K562 (cell line): ENCODE measurements at regions not wholly inside any gene's neighbourhood (a gene's known extent, or its start where the extent isn't known, plus 50 kb on each side); places are given as distances from the start of the nearest gene placed in this dataset.

ENCODE experiments used
- ATAC-seq: fragments of 200-7000 bp; cut with Tn5 transposase; 3 replicates; pipeline ENCODE4 v1.9.1; 2020; ENCODE audit warnings: moderate library complexity
- BruUV-seq: library from RNA; stranded (reverse); fragments of 400-500 nt; replicated peaks from 2 replicates; lab custom pipeline; 2021; lab: Mats Ljungman, UMichigan
- CTCF ChIA-PET: fragments of 300-600 bp; formaldehyde crosslinking; extraction: SDS; loops from one replicate; lab custom pipeline; 2021; ENCODE audit warnings: low intra/inter-chr PET ratio; lab: Yijun Ruan, JAX
- POLR2A ChIA-PET: fragments of 300-600, 350-650 bp; sonication (Branson Sonifier 250); formaldehyde crosslinking; extraction: SDS; loops from one replicate; lab custom pipeline; 2021; ENCODE audit warnings: antibody characterized with exemption, inconsistent platforms; lab: Yijun Ruan, JAX
- DNase-seq, 4 experiments: peaks; one replicate each; pipeline versions ENCODE4 v3.0.0 to v3.0.0-alpha.2; 2011 to 2018; ENCODE audit warnings: low spot score in 3 of 4, mixed read lengths in 3 of 4; ENCODE audit errors: extremely low read depth in 1 of 4
- FAIRE-seq: peaks from 2 replicates; lab custom pipeline; 2011; peaks lifted over from hg19 to GRCh38; lab: Jason Lieb, UNC
- H2AFZ ChIP-seq: 2 replicates; pipeline ENCODE4 v1.6.0; 2011; ENCODE audit warnings: low read depth, low read length, control low read depth, inconsistent platforms
- H3K27ac ChIP-seq: fragments of 200-600 bp; 3 replicates; pipeline ENCODE4 v1.8.0; 2011; ENCODE audit warnings: low read depth, mild to moderate bottlenecking, control low read depth, inconsistent platforms, low read length, moderate library complexity, mixed read lengths; ENCODE audit errors: extremely low read depth
- H3K27me3 ChIP-seq, 2 experiments: fragments of 300-600 bp in 1 of 2; 2 replicates in 1 of 2; 3 replicates in 1 of 2; pipeline versions ENCODE4 v1.6.0 to v1.8.0; 2011; ENCODE audit warnings: inconsistent platforms in 2 of 2, low read length in 2 of 2, mild to moderate bottlenecking in 1 of 2, mixed read lengths in 1 of 2, moderate library complexity in 1 of 2; ENCODE audit not compliant: control insufficient read depth in 2 of 2, insufficient read depth in 2 of 2
- H3K36me3 ChIP-seq: fragments of 300-600 bp; 3 replicates; pipeline ENCODE4 v1.8.0; 2011; ENCODE audit warnings: mild to moderate bottlenecking, low read length, inconsistent platforms; ENCODE audit not compliant: control insufficient read depth, insufficient read depth
- H3K4me1 ChIP-seq, 2 experiments: fragments of 200-600 bp in 1 of 2; replicated peaks in 1 of 2; 2 replicates in 1 of 2; 3 replicates in 1 of 2; pipeline versions ENCODE4 v1.5.1 to v1.8.0; 2011; ENCODE audit warnings: inconsistent platforms in 2 of 2, low read length in 2 of 2, mild to moderate bottlenecking in 1 of 2, mixed read lengths in 1 of 2, moderate library complexity in 1 of 2; ENCODE audit not compliant: control insufficient read depth in 2 of 2, insufficient read depth in 2 of 2
- H3K4me2 ChIP-seq: 2 replicates; pipeline ENCODE4 v1.6.1; 2011; ENCODE audit warnings: low read length, control low read depth, inconsistent platforms, mixed read lengths; ENCODE audit not compliant: insufficient read depth
- H3K4me3 ChIP-seq: fragments of 200-600 bp; sonication (generic), shearing (Covaris generic); 2 replicates; pipeline ENCODE4 v1.5.1; 2016; ENCODE audit warnings: control low read depth, inconsistent platforms
- H3K79me2 ChIP-seq: fragments of 200-600 bp; 3 replicates; pipeline ENCODE4 v1.8.0; 2011; ENCODE audit warnings: low read length, inconsistent platforms; ENCODE audit not compliant: control insufficient read depth, insufficient read depth
- H3K9ac ChIP-seq, 2 experiments: 2 replicates each; pipeline versions ENCODE4 v1.6.0 to v1.6.1; 2011; ENCODE audit warnings: low read depth in 2 of 2, low read length in 2 of 2, control low read depth in 1 of 2, inconsistent platforms in 1 of 2, mild to moderate bottlenecking in 1 of 2, mixed read lengths in 1 of 2; ENCODE audit not compliant: insufficient read depth in 1 of 2
- H3K9me1 ChIP-seq: one replicate; pipeline ENCODE4 v1.6.0; 2011; ENCODE audit warnings: inconsistent platforms, mild to moderate bottlenecking, low read length, moderate library complexity; ENCODE audit not compliant: control insufficient read depth, insufficient read depth
- H3K9me3 ChIP-seq: replicated peaks from 2 replicates; pipeline ENCODE4 v1.5.1; 2011; ENCODE audit warnings: low read depth, low read length, inconsistent platforms; ENCODE audit not compliant: control insufficient read depth, insufficient read depth
- H4K20me1 ChIP-seq: replicated peaks from 2 replicates; pipeline ENCODE4 v1.6.1; 2011; ENCODE audit warnings: low read length, inconsistent platforms, mixed read lengths; ENCODE audit not compliant: control insufficient read depth, insufficient read depth
- GTF2A2 ChIP-seq: IDR thresholded peaks from 2 replicates; pipeline ENCODE4 v1.6.1; 2016; ENCODE audit warnings: mild to moderate bottlenecking, missing genetic modification characterization, missing compliant biosample characterization
- NCOA4 ChIP-seq: fragments of 450-650 bp; IDR thresholded peaks from 2 replicates; pipeline ENCODE4 v1.6.1; 2018; ENCODE audit warnings: mild to moderate bottlenecking; ENCODE audit not compliant: partially characterized antibody
- ZKSCAN3 ChIP-seq: fragments of 250-450 bp; sonication (Bioruptor Pico); IDR thresholded peaks from 2 replicates; pipeline ENCODE4 v1.4.0; 2020
- WGBS: fragments of 100-300 bp; shearing (Covaris generic); methylation state at CpG from one replicate; pipeline ENCODE4 v1.1.6; 2016; ENCODE audit warnings: low coverage, mixed read lengths; ENCODE audit not compliant: insufficient coverage; ENCODE audit errors: missing lambda C conversion rate; 5-methylcytosine and 5-hydroxymethylcytosine counted together
- in situ Hi-C: fragments of 300-500 bp; cut with MboI; formaldehyde crosslinking; loops from 4 replicates; pipeline ENCODE4 v1.15.0; 2018; ENCODE audit warnings: inconsistent platforms, mixed read lengths
- intact Hi-C: fragments of 100-400 bp; cut with micrococcal nuclease; formaldehyde crosslinking; loops from 2 replicates; pipeline ENCODE4 v1.14.2; 2022
- TF ChIP-seq, protein P1 (sequence below): sonication (generic); formaldehyde crosslinking; IDR thresholded peaks from 2 replicates; pipeline ENCODE4 v1.8.1; 2023; ENCODE audit warnings: missing genetic modification reagents, mild to moderate bottlenecking, borderline replicate concordance
- TF ChIP-seq, protein P2 (sequence below), 2 experiments: fragments of 450-650 bp; IDR thresholded peaks; 2 replicates each; pipeline ENCODE4 v1.6.1; 2016; ENCODE audit warnings: mild to moderate bottlenecking in 2 of 2, borderline replicate concordance in 1 of 2, low read depth in 1 of 2, moderate library complexity in 1 of 2
- TF ChIP-seq, protein P3 (sequence below): IDR thresholded peaks from 2 replicates; pipeline ENCODE4 v1.6.1; 2011; ENCODE audit not compliant: insufficient read length; ENCODE audit errors: extremely low read depth

DNA sequence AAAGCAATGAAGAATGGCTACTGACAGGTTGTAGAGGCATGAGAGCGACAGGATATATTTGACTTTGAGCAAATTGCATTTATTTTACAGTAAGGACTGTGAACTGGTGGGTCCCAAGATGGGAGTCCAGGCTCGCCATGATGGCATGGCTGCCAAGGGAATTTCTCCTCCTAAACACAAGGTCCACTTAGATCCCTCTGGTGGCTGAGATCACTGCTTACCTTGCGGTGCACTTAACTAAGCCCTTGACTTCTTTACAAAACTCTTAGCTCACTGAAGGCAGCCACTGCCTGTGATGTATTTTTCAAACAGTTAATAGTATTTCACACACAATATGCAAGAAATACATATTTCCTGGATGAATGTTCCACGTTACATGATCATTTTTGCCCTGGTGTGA, 50.3 kb upstream of the SORBS2 start (continued):
- TF ChIP-seq, protein P1, sequence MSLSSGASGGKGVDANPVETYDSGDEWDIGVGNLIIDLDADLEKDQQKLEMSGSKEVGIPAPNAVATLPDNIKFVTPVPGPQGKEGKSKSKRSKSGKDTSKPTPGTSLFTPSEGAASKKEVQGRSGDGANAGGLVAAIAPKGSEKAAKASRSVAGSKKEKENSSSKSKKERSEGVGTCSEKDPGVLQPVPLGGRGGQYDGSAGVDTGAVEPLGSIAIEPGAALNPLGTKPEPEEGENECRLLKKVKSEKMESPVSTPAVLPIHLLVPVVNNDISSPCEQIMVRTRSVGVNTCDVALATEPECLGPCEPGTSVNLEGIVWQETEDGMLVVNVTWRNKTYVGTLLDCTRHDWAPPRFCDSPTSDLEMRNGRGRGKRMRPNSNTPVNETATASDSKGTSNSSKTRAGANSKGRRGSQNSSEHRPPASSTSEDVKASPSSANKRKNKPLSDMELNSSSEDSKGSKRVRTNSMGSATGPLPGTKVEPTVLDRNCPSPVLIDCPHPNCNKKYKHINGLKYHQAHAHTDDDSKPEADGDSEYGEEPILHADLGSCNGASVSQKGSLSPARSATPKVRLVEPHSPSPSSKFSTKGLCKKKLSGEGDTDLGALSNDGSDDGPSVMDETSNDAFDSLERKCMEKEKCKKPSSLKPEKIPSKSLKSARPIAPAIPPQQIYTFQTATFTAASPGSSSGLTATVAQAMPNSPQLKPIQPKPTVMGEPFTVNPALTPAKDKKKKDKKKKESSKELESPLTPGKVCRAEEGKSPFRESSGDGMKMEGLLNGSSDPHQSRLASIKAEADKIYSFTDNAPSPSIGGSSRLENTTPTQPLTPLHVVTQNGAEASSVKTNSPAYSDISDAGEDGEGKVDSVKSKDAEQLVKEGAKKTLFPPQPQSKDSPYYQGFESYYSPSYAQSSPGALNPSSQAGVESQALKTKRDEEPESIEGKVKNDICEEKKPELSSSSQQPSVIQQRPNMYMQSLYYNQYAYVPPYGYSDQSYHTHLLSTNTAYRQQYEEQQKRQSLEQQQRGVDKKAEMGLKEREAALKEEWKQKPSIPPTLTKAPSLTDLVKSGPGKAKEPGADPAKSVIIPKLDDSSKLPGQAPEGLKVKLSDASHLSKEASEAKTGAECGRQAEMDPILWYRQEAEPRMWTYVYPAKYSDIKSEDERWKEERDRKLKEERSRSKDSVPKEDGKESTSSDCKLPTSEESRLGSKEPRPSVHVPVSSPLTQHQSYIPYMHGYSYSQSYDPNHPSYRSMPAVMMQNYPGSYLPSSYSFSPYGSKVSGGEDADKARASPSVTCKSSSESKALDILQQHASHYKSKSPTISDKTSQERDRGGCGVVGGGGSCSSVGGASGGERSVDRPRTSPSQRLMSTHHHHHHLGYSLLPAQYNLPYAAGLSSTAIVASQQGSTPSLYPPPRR (CRISPR knock-in tag), result no peak

DNA sequence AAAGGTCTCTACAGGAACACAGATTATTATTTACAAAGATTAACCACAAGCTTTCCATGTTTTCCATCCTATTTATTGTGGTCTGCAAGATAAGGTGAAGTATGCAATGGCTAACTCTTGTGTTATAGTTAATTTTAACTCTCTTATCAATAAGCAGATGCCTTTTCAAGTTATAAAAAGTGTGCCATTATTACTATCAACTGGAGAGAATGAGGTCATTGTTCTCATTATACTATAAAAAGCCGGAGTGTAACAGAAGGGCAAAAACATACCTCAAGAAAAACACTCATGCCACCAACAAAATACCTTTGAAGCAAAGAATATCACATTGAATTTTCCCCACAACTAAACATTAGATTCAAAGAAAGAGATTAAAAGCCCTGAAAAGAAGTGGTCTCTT, 52.0 kb upstream of the SORBS2 start:
- no peaks in the 10 kb centered on the region for H3K79me2 ChIP-seq
- H3K9me3 ChIP-seq, result no peaks in the 10 kb centered on the region
- H2AFZ ChIP-seq, result no peak overlapping the region
- no peaks in the 10 kb centered on the region for H3K4me1 ChIP-seq
- no peaks in the 10 kb centered on the region for H3K9me1 ChIP-seq
- DNase-seq, result no peak
- no peak for ATAC-seq
- peaks cover 12 to 22% of the 10 kb centered on the region in 2 experiments for H3K27me3 ChIP-seq
- H4K20me1 ChIP-seq, result no peaks in the 10 kb centered on the region
- WGBS, result 0% methylated on average over 1 of the region's 1 CpG
- no peak for FAIRE-seq
- in situ Hi-C loops, result no loop called here
- no peak overlapping the region for H3K4me2 ChIP-seq
- H3K27ac ChIP-seq, result no peak overlapping the region
- CTCF ChIA-PET, result no interaction called here
- intact Hi-C loops, result no loop called here
- no peaks in the 10 kb centered on the region for H3K36me3 ChIP-seq
- H3K4me3 ChIP-seq, result no peak overlapping the region
- no TSS peak for BruUV-seq
- POLR2A ChIA-PET, result no interaction called here
- no peak overlapping the region for H3K9ac ChIP-seq
- TF ChIP-seq GTF2A2, result no peak
- TF ChIP-seq NCOA4, result no peak
- TF ChIP-seq, protein P2, sequence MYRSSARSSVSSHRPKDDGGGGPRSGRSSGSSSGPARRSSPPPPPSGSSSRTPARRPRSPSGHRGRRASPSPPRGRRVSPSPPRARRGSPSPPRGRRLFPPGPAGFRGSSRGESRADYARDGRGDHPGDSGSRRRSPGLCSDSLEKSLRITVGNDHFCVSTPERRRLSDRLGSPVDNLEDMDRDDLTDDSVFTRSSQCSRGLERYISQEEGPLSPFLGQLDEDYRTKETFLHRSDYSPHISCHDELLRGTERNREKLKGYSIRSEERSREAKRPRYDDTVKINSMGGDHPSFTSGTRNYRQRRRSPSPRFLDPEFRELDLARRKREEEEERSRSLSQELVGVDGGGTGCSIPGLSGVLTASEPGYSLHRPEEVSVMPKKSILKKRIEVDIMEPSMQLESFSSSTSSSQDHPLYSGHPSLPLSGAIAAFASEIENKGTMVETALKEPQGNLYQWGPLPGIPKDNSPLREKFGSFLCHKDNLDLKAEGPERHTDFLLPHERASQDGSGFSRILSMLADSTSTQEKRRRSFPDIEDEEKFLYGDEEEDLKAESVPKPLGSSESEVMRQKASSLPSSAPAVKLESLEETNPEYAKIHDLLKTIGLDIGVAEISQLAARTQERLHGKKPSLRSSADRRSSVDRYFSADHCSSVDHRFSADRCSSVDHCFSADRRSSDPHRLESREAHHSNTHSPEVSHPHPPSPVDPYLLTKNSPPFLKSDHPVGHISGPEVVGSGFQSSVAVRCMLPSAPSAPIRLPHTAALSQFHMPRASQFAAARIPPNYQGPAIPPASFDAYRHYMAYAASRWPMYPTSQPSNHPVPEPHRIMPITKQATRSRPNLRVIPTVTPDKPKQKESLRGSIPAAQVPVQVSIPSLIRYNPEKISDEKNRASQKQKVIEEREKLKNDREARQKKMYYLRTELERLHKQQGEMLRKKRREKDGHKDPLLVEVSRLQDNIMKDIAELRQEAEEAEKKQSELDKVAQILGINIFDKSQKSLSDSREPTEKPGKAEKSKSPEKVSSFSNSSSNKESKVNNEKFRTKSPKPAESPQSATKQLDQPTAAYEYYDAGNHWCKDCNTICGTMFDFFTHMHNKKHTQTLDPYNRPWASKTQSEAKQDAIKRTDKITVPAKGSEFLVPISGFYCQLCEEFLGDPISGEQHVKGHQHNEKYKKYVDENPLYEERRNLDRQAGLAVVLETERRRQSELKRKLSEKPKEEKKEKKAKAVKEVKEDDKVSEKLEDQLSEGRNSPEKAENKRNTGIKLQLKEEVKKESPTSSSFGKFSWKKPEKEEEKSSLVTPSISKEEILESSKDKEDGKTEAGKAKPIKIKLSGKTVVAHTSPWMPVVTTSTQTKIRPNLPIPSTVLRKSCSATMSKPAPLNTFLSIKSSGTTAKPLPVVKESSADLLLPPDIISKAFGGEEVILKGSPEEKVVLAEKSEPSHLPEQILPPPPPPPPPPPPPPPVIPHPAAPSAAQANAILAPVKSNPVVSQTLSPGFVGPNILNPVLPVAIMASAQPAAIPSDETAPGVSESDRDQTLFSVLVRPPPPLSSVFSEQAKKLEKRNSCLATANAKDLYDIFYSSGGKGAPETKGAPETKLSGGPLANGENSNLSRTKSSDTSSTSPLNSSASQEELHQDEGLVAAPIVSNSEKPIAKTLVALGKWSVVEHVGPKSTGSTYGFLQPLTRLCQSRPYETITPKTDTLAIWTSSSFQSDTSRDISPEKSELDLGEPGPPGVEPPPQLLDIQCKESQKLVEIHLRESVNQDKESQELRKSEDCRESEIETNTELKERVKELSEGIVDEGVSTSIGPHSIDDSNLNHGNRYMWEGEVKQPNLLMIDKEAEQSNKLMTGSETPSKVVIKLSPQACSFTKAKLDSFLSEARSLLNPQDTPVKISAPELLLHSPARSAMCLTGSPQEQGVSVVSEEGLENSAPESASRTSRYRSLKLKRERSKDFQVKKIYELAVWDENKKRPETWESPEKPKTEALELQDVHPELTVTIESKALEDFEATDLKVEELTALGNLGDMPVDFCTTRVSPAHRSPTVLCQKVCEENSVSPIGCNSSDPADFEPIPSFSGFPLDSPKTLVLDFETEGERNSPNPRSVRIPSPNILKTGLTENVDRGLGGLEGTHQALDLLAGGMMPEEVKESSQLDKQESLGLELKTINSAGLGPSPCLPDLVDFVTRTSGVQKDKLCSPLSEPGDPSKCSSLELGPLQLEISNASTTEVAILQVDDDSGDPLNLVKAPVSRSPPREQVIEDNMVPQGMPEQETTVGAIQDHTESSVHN (IDR thresholded peaks at IDR 0.05; ENCODE audit: borderline replicate concordance in 1 of 2, low read depth in 1 of 2), result no peak
- TF ChIP-seq, protein P3, sequence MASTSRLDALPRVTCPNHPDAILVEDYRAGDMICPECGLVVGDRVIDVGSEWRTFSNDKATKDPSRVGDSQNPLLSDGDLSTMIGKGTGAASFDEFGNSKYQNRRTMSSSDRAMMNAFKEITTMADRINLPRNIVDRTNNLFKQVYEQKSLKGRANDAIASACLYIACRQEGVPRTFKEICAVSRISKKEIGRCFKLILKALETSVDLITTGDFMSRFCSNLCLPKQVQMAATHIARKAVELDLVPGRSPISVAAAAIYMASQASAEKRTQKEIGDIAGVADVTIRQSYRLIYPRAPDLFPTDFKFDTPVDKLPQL, result no peak
- TF ChIP-seq ZKSCAN3, result no peak
